H9 (cell line): ENCODE measurements at regions not wholly inside any gene's neighbourhood (a gene's known extent, or its start where the extent isn't known, plus 50 kb on each side); places are given as distances from the start of the nearest gene placed in this dataset.
A peak's percentile ranks its signal among the peaks of the same experiment; 100 is the strongest.

Experiments
- DNase-seq: peaks from one replicate; pipeline ENCODE4 v3.0.0-alpha.2; 2017
- H2AFZ ChIP-seq: one replicate; pipeline ENCODE4 v1.6.1; 2013; ENCODE audit warnings: mild to moderate bottlenecking, low read length, control low read depth, moderate library complexity
- H2AK5ac ChIP-seq: 2 replicates; pipeline ENCODE4 v1.6.1; 2013; ENCODE audit warnings: low read length, control low read depth, mixed read lengths; ENCODE audit not compliant: insufficient read length
- H2BK120ac ChIP-seq: one replicate; pipeline ENCODE4 v1.6.1; 2013; ENCODE audit warnings: low read depth, mild to moderate bottlenecking, low read length, control low read depth, inconsistent platforms; ENCODE audit not compliant: poor library complexity, severe bottlenecking
- H2BK12ac ChIP-seq: 2 replicates; pipeline ENCODE4 v1.6.1; 2013; ENCODE audit warnings: low read length, control low read depth, mixed read lengths, low read depth; ENCODE audit not compliant: insufficient read length
- H2BK15ac ChIP-seq: 2 replicates; pipeline ENCODE4 v1.6.1; 2013; ENCODE audit warnings: low read depth, low read length, control low read depth
- H2BK20ac ChIP-seq: one replicate; pipeline ENCODE4 v1.6.1; 2013; ENCODE audit warnings: low read depth, mild to moderate bottlenecking, low read length, control low read depth, inconsistent platforms; ENCODE audit not compliant: poor library complexity, severe bottlenecking
- H2BK5ac ChIP-seq: 2 replicates; pipeline ENCODE4 v1.6.1; 2013; ENCODE audit warnings: low read length, control low read depth, mixed read lengths; ENCODE audit not compliant: insufficient read length
- H3K14ac ChIP-seq: 2 replicates; pipeline ENCODE4 v1.6.1; 2013; ENCODE audit warnings: low read length, control low read depth; ENCODE audit not compliant: insufficient read depth
- H3K18ac ChIP-seq: 2 replicates; pipeline ENCODE4 v1.6.1; 2013; ENCODE audit warnings: low read depth, mild to moderate bottlenecking, mixed read lengths, low read length, control low read depth; ENCODE audit not compliant: insufficient read length
- H3K23ac ChIP-seq: 2 replicates; pipeline ENCODE4 v1.6.1; 2013; ENCODE audit warnings: low read length, control low read depth, mixed read lengths, low read depth; ENCODE audit not compliant: insufficient read length
- H3K23me2 ChIP-seq: 2 replicates; pipeline ENCODE4 v1.6.1; 2013; ENCODE audit warnings: low read depth, mild to moderate bottlenecking, mixed read lengths, low read length, control low read depth; ENCODE audit not compliant: insufficient read length, poor library complexity, severe bottlenecking
- H3K27ac ChIP-seq: 2 replicates; pipeline ENCODE4 v1.5.1; 2013; ENCODE audit warnings: low read length, control low read depth, mixed read lengths, low read depth; ENCODE audit not compliant: insufficient read length
- H3K27me3 ChIP-seq: 2 replicates; pipeline ENCODE4 v1.6.1; 2013; ENCODE audit warnings: low read length, control low read depth, inconsistent platforms; ENCODE audit not compliant: insufficient read depth
- H3K4ac ChIP-seq: 2 replicates; pipeline ENCODE4 v1.6.1; 2013; ENCODE audit warnings: low read depth, mild to moderate bottlenecking, control low read depth, inconsistent platforms, low read length, moderate library complexity
- H3K4me1 ChIP-seq: 2 replicates; pipeline ENCODE4 v1.6.1; 2013; ENCODE audit warnings: low read length, control low read depth, inconsistent platforms; ENCODE audit not compliant: insufficient read depth
- H3K4me2 ChIP-seq: 2 replicates; pipeline ENCODE4 v1.6.1; 2013; ENCODE audit warnings: low read length, control low read depth, mixed read lengths; ENCODE audit not compliant: insufficient read length, insufficient read depth
- H3K56ac ChIP-seq: 2 replicates; pipeline ENCODE4 v1.6.1; 2013; ENCODE audit warnings: low read depth, mild to moderate bottlenecking, mixed read lengths, low read length, control low read depth; ENCODE audit not compliant: insufficient read length
- H3K79me1 ChIP-seq: 2 replicates; pipeline ENCODE4 v1.6.1; 2013; ENCODE audit warnings: low read depth, mild to moderate bottlenecking, moderate library complexity, low read length, control low read depth, inconsistent platforms; ENCODE audit not compliant: insufficient read depth, poor library complexity, severe bottlenecking
- H3K79me2 ChIP-seq: 2 replicates; pipeline ENCODE4 v1.6.1; 2013; ENCODE audit warnings: low read length, control low read depth, inconsistent platforms; ENCODE audit not compliant: insufficient read depth
- H3K9ac ChIP-seq: 2 replicates; pipeline ENCODE4 v1.6.1; 2013; ENCODE audit warnings: low read length, control low read depth, mixed read lengths; ENCODE audit not compliant: insufficient read length; ENCODE audit errors: extremely low read depth
- H3K9me3 ChIP-seq: one replicate; pipeline ENCODE4 v1.6.1; 2013; ENCODE audit warnings: low read depth, low read length, inconsistent platforms; ENCODE audit not compliant: control insufficient read depth
- H3T11ph ChIP-seq: one replicate; pipeline ENCODE4 v1.6.1; 2013; ENCODE audit warnings: mild to moderate bottlenecking, low read length, control low read depth, inconsistent platforms
- H4K20me1 ChIP-seq: one replicate; pipeline ENCODE4 v1.6.1; 2013; ENCODE audit not compliant: control insufficient read depth, insufficient read length, insufficient read depth
- H4K5ac ChIP-seq: 2 replicates; pipeline ENCODE4 v1.6.1; 2013; ENCODE audit warnings: low read depth, mild to moderate bottlenecking, mixed read lengths, low read length, control low read depth; ENCODE audit not compliant: insufficient read length
- H4K8ac ChIP-seq: replicated peaks from 2 replicates; pipeline ENCODE4 v1.6.1; 2013; ENCODE audit warnings: low read length, control low read depth, mixed read lengths, low read depth; ENCODE audit not compliant: insufficient read length
- H4K91ac ChIP-seq: 2 replicates; pipeline ENCODE4 v1.6.1; 2013; ENCODE audit warnings: low read depth, mild to moderate bottlenecking, moderate library complexity, mixed read lengths, low read length, control low read depth; ENCODE audit not compliant: insufficient read length
- H3K27ac Mint-ChIP-seq, 3 experiments: 2 replicates in 2 of 3; 3 replicates in 1 of 3; pipeline ENCODE4 v1.8.0; 2020 to 2021; ENCODE audit warnings: mixed read lengths in 3 of 3, mild to moderate bottlenecking in 1 of 3, moderate library complexity in 1 of 3
- H3K27me3 Mint-ChIP-seq: 2 replicates; pipeline ENCODE4 v1.8.0; 2021; ENCODE audit warnings: low read depth, mild to moderate bottlenecking, moderate library complexity, mixed read lengths
- H3K36me3 Mint-ChIP-seq, 3 experiments: 2 replicates in 2 of 3; 3 replicates in 1 of 3; pipeline ENCODE4 v1.8.0; 2020 to 2021; ENCODE audit warnings: low read depth in 3 of 3, mixed read lengths in 3 of 3; ENCODE audit not compliant: insufficient read depth in 1 of 3
- H3K4me1 Mint-ChIP-seq, 2 experiments: 2 replicates each; pipeline ENCODE4 v1.8.0; 2020; ENCODE audit warnings: mixed read lengths in 2 of 2
- H3K4me3 Mint-ChIP-seq, 2 experiments: 2 replicates in 1 of 2; 3 replicates in 1 of 2; pipeline ENCODE4 v1.8.0; 2020 to 2021; ENCODE audit warnings: mild to moderate bottlenecking in 2 of 2, mixed read lengths in 2 of 2, moderate library complexity in 1 of 2
- H3K9me3 Mint-ChIP-seq, 2 experiments: 2 replicates in 1 of 2; 3 replicates in 1 of 2; pipeline ENCODE4 v1.8.0; 2020; ENCODE audit warnings: mild to moderate bottlenecking in 2 of 2, mixed read lengths in 2 of 2, moderate library complexity in 1 of 2
- WGBS: extraction: QIAGEN DNeasy Blood & Tissue Kit; methylation state at CpG from one replicate; pipeline ENCODE4 v1.1.7; 2013; ENCODE audit warnings: missing lambda C conversion rate, low lambda C conversion rate, mixed read lengths; ENCODE audit not compliant: insufficient read length; ENCODE audit errors: extremely low coverage; 5-methylcytosine and 5-hydroxymethylcytosine counted together
- TF ChIP-seq, protein P1 (sequence below): fragments of 200-600 bp; sonication (generic); conservative IDR thresholded peaks from 3 replicates; pipeline ENCODE4 v1.8.0; 2021; ENCODE audit warnings: antibody characterized with exemption, mild to moderate bottlenecking

DNA sequence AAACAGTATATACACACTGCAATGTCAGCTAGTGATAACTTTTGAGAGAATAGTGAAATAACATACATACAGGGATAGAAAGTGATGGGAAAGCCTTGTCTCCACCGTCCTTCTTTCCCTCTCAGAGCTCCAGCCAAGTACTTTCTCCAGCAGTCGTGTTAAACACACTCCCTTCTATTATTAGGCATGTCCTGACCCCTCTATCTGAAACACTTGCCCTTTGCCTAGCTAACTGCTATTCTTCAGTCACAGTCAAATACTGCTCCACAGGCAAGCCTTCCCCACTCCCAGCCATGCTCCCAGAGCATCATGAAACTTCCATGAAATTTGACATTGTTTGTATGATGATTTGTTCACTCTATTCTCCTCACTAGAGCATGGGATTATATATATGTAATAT is 291.1 kb downstream of the TRIML1 start:
- H3K79me1 ChIP-seq, result no peaks in the 10 kb centered on the region
- Mint-ChIP-seq H3K9me3 (peaks cover 1 to 4% of the 10 kb centered on the region in 2 experiments; a peak in 3 of 5 replicates), H3K27ac (peak overlapping the region in 2 of 3 experiments; percentile 65 to 72; a peak in 2 of 7 replicates), H3K4me1 (peaks cover 36 to 38% of the 10 kb centered on the region in 2 experiments), H3K27me3 (no peaks in the 10 kb centered on the region), H3K4me3 (no peak overlapping the region), H3K36me3 (peaks cover 0 to 8% (median 4%) of the 10 kb centered on the region in 3 experiments; a peak in 4 of 7 replicates)
- H3T11ph ChIP-seq, result no peak overlapping the region
- no peak overlapping the region for H2BK15ac ChIP-seq
- H3K79me2 ChIP-seq, result no peaks in the 10 kb centered on the region
- H3K9ac ChIP-seq, result no peak overlapping the region
- H4K8ac ChIP-seq, result no peak overlapping the region
- H3K23ac ChIP-seq, result no peak overlapping the region
- TF ChIP-seq, protein P1, sequence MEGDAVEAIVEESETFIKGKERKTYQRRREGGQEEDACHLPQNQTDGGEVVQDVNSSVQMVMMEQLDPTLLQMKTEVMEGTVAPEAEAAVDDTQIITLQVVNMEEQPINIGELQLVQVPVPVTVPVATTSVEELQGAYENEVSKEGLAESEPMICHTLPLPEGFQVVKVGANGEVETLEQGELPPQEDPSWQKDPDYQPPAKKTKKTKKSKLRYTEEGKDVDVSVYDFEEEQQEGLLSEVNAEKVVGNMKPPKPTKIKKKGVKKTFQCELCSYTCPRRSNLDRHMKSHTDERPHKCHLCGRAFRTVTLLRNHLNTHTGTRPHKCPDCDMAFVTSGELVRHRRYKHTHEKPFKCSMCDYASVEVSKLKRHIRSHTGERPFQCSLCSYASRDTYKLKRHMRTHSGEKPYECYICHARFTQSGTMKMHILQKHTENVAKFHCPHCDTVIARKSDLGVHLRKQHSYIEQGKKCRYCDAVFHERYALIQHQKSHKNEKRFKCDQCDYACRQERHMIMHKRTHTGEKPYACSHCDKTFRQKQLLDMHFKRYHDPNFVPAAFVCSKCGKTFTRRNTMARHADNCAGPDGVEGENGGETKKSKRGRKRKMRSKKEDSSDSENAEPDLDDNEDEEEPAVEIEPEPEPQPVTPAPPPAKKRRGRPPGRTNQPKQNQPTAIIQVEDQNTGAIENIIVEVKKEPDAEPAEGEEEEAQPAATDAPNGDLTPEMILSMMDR, result no peak
- WGBS, result no CpG with 5 or more reads among the region's 2 CpGs
- H3K14ac ChIP-seq, result no peak overlapping the region
- no peaks in the 10 kb centered on the region for H3K27me3 ChIP-seq
- H3K23me2 ChIP-seq, result no peaks in the 10 kb centered on the region
- H2BK120ac ChIP-seq, result no peak overlapping the region
- no peak overlapping the region for H3K56ac ChIP-seq
- no peak overlapping the region for H3K4me2 ChIP-seq
- no peak overlapping the region for H2AK5ac ChIP-seq
- H3K4ac ChIP-seq, result no peak overlapping the region
- no peaks in the 10 kb centered on the region for H4K20me1 ChIP-seq
- H3K18ac ChIP-seq, result no peak overlapping the region
- H4K5ac ChIP-seq, result no peak overlapping the region
- no peak for DNase-seq
- no peak overlapping the region for H2BK12ac ChIP-seq
- H2BK20ac ChIP-seq, result no peak overlapping the region
- no peak overlapping the region for H3K27ac ChIP-seq
- no peaks in the 10 kb centered on the region for H3K9me3 ChIP-seq
- no peak overlapping the region for H4K91ac ChIP-seq
- H2BK5ac ChIP-seq, result no peak overlapping the region
- peaks cover 7% of the 10 kb centered on the region; the same call in 1 of the 2 replicates for H3K4me1 ChIP-seq
- no peak overlapping the region for H2AFZ ChIP-seq
